H7 (cell line): ENCODE measurements at regions not wholly inside any gene's neighbourhood (a gene's known extent, or its start where the extent isn't known, plus 50 kb on each side); places are given as distances from the start of the nearest gene placed in this dataset.

ENCODE experiments used
- DNase-seq: peaks from one replicate; pipeline ENCODE4 v3.0.0; 2012
- H3K27me3 ChIP-seq: 2 replicates; pipeline ENCODE4 v1.6.0; 2011; ENCODE audit warnings: mild to moderate bottlenecking, low read length; ENCODE audit not compliant: control insufficient read depth, insufficient read depth
- H3K36me3 ChIP-seq: replicated peaks from 2 replicates; pipeline ENCODE4 v1.5.1; 2011; ENCODE audit warnings: low read length; ENCODE audit not compliant: control insufficient read depth, insufficient read depth
- H3K4me3 ChIP-seq: 2 replicates; pipeline ENCODE4 v1.5.1; 2011; ENCODE audit warnings: low read depth, mild to moderate bottlenecking, control low read depth, low read length, moderate library complexity; ENCODE audit not compliant: insufficient read depth

DNA sequence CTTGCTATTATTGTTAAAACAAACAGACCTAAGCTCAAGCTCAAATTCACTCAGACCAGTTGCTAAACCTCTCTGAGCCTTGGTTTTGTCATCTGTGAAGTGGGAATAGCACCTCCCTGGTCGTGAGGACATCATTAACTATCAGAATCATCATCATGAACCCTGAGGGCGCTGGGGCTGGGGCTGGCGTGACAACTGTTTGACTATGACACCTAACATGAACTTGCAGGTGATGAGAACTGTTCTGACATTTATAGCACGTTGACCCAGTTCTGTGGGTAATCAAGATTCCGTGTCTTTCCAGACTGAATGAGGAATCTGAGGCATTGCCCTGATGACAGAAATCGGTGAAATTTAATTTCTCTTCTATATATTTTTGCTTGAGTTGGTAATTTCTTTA lies 71.3 kb upstream of the CDH5 start:
- H3K36me3 ChIP-seq = no peaks in the 10 kb centered on the region
- no peaks in the 10 kb centered on the region for H3K27me3 ChIP-seq
- no peak overlapping the region for H3K4me3 ChIP-seq
- no peak for DNase-seq

DNA sequence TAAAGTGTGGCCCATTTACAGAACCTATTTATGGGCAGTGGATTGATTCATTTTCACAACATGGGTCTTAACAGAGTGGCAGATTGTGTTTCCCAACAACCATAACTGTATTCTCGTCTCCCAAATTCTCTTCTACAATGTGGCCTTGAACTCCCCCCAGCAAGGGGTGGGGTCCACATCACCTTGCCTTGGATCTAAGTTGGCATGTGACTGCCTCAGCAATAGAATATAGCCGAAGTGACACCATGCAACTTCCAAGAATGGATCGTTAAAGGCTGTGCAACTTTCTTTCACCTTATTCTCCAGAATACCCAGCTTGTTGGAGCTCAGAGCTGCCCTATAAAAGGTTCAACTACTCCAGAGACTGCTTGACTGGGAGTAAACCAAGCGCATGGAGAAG lies 72.0 kb upstream of the CDH5 start:
- DNase-seq = no peak
- Histone ChIP-seq H3K36me3 (no peaks in the 10 kb centered on the region), H3K27me3 (no peaks in the 10 kb centered on the region), H3K4me3 (no peak overlapping the region)

DNA sequence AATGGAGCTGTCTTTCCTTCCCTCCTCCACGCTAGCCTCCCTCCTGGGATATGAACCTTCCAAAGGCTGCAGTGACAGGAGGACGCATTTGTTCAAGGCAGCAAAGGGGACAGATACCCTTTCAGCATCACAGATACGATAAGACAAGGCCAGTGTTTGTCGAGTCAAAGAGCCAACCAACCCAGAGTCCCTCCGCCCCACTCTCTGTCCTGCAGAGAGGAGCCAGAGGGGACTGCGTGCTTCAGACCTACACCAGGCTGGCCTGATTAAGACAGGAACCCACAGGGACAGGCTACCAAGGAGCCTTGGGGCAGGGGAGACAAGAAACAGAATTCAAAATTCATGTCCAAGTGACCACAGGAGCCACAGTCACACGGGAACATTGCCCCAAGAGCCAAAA lies 72.6 kb upstream of the CDH5 start:
- Histone ChIP-seq H3K27me3 (no peaks in the 10 kb centered on the region), H3K36me3 (no peaks in the 10 kb centered on the region), H3K4me3 (no peak overlapping the region)
- DNase-seq = no peak

- no peak for DNase-seq
- Histone ChIP-seq H3K4me3 (no peak overlapping the region), H3K27me3 (no peaks in the 10 kb centered on the region), H3K36me3 (no peaks in the 10 kb centered on the region)
Measured at GRCh38 chr16:66293207-66293735, 73.2 kb upstream of the CDH5 start.

DNA sequence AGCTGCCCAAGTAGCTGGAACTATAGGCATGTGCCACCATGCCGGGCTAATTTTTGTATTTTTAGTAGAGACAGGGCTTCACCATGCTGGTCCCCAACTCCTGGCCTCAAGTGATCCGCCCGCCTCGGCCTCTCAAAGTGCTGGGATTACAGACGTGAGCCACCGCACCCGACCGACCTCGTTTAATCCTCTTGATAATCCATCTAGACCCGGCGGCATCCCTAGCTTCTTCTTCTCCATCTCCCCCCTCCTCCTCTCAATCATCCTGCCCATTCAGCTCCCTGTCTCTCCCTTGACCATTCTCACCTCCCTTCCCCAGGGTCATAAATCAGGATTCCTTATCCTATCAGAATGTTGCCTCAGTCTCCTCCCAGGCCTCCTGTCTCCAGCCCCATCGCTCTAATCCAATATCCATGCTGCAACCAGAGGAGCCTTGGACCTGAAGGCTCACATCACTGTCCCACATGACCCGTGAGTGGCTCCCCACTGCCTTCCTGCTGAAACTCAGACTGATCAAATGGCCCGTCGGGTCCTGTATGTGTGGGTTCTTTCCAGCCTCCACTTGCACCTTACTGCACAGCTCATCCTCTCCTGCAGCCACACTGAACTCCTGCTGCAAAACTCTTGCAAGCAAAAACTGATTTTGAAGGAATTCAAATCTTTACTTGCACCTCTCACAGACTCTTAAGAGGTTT lies 74.1 kb upstream of the CDH5 start:
- Histone ChIP-seq H3K27me3 (no peaks in the 10 kb centered on the region), H3K4me3 (no peak overlapping the region), H3K36me3 (no peaks in the 10 kb centered on the region)
- DNase-seq = no peak

GRCh38 chr16:66291833-66292232 lies 74.7 kb upstream of the CDH5 start:
- no peaks in the 10 kb centered on the region for H3K36me3 ChIP-seq
- no peaks in the 10 kb centered on the region for H3K27me3 ChIP-seq
- H3K4me3 ChIP-seq = no peak overlapping the region
- DNase-seq = no peak

DNA sequence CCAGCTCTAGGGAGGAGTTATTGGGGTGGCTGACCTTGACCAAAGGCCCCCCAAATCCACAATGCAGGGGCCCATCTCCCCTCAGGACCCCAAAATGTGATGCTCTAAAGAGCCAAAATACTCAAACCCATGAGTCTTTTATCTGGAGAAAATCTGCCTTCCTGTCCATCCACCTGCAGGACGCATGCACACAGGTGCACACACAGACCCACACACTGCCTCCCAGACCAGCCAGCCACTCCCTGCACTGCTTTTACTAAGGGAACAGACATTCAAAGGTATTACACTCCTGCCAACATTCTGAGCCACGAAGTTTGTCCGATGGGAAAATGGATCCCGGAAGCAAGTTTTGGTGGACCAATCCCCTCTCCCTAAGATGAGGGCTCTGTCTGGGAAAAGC lies 76.1 kb upstream of the CDH5 start:
- no peaks in the 10 kb centered on the region for H3K36me3 ChIP-seq
- DNase-seq = no peak
- no peaks in the 10 kb centered on the region for H3K27me3 ChIP-seq
- H3K4me3 ChIP-seq = no peak overlapping the region

DNA sequence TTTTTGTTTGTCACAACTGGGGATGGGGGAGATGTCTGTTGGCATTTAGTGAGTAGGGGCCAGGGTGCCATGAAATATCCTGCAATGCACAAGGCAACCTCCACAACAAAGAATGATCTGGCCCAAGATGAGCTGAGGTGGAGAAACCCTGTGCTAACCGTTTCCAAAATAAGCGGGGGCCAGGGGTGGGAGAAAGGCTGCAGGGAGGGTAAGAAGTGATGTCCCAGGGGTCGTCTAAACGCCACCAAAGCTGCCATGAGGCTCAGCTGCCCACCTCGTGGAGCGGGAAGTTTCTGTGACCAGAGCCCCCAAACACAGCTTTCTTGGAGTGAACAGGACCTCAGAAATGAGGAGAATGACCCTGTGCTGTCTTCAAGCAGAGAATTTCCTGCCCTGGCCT lies 76.5 kb upstream of the CDH5 start:
- no peak for DNase-seq
- Histone ChIP-seq H3K36me3 (no peaks in the 10 kb centered on the region), H3K27me3 (no peaks in the 10 kb centered on the region), H3K4me3 (no peak overlapping the region)

GRCh38 chr16:66289051-66289680 lies 77.3 kb upstream of the CDH5 start:
- no peak for DNase-seq
- Histone ChIP-seq H3K36me3 (no peaks in the 10 kb centered on the region), H3K4me3 (no peak overlapping the region), H3K27me3 (no peaks in the 10 kb centered on the region)

DNA sequence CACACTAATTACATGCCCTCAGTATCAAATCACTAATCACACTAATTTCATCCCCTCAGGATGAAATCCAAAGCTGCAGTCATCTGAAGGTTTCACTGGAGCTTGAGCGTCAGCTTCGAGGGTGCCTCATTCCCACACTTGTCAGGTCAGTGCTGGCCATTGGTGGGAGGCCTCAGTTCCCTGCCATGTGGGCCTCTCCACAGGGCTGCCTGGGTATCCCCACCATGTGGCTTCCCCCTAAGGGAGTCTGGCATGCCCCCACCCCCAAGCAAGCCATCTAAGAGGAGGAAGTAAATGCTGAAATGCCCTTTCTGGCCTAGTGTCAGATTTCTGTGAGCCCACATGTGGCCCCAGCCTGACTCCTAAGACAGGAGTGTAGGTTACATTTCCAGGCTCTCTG lies 78.6 kb upstream of the CDH5 start:
- Histone ChIP-seq H3K4me3 (no peak overlapping the region), H3K27me3 (no peaks in the 10 kb centered on the region), H3K36me3 (no peaks in the 10 kb centered on the region)
- no peak for DNase-seq

DNA sequence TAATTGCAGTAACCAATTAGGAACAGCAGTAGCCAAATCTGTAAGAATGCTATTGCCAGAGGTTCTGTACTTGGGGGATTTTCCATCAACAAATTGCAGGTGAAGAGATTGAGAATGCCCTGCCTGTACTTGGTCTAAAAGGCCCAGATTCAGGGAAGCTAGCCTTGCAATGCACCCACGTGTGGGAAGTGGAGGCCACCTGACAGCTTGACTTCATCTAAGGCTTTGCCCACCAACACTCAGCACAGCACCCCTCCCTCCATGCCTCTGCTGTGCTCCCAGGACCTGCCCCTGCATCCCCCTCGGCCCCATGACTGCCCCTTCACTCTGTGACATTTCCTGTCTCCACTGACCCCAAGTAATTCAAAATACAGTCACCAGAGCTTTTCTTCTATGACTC lies 79.1 kb upstream of the CDH5 start:
- H3K36me3 ChIP-seq = no peaks in the 10 kb centered on the region
- no peak overlapping the region for H3K4me3 ChIP-seq
- no peaks in the 10 kb centered on the region for H3K27me3 ChIP-seq
- DNase-seq = no peak

DNA sequence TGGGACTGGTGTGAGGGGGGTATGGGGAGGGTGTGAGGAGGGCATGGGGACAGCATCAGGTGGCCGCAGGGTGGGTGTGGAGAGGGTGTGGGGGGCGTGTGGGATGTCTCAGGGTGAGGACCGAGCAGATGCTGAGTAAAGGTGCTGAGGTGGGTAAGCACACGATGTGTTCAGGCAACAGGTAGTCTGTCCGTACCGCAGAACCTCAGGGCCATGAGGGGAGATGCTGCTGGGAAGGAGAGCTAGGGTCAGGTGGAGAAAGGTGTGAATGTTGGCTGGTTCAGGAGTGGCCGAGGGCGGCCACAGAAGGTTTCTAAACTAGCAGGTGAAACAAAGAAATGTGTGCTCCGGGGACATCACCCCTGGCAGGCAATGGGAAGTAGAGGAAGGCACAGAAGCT lies 80.0 kb upstream of the CDH5 start:
- Histone ChIP-seq H3K4me3 (no peak overlapping the region), H3K36me3 (no peaks in the 10 kb centered on the region), H3K27me3 (no peaks in the 10 kb centered on the region)
- no peak for DNase-seq

DNA sequence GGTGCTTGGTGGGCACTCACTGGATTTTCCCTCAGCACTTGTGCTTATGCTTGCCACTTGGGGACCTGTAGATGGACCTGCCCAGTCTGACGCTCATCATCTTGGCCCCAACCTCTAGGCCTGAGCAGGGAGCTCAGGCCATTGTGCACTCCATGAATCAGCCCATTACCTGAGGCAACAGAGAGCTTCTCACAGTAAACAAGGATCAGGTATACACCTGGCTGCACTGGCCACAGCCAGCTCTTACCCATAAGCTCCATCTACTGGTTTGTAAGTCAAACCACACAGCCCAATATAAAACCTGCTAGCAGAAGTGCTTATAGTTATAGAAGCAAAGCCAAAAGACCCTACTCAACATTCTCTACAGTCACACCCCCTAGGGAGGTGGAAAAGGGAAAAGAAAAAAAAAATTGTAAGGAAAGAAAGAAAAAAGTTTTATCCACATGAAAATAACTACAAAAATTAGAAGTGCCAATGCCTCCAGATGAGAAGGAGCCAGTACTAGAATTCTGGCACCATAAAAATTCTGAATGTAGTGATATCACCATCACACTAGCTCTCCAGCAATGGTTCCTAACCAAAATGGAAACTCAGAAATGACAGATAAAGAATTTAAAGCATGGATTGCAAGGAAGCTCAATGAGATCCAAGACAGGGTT lies 87.8 kb upstream of the CDH5 start:
- Histone ChIP-seq H3K27me3 (no peaks in the 10 kb centered on the region), H3K36me3 (no peaks in the 10 kb centered on the region), H3K4me3 (no peak overlapping the region)
- DNase-seq = no peak

DNA sequence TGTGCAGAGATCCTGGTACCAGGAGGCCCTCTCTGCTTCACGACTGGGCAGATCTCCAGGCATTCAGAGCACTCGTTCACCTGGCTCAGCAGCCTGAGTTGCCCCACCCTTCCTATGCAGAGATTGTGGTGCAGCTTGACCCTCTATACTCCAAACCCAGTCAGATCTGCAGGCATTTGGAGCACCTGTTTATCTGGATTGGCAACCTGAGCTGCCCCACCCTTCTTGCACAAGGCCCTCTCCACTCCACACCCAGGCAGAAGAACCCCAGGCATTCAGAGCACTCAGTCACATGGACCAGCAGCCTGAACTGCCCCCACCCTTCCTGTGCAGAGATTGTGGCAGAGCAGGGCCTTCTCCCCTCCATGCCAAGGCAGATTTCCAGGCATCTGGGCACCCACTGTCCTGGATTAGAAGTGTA lies 88.4 kb upstream of the CDH5 start:
- Histone ChIP-seq H3K4me3 (no peak overlapping the region), H3K36me3 (no peaks in the 10 kb centered on the region), H3K27me3 (no peaks in the 10 kb centered on the region)
- DNase-seq = no peak
